ENCODE measurements at regions not wholly inside any gene's neighbourhood (a gene's known extent, or its start where the extent isn't known, plus 50 kb on each side); places are given as distances from the start of the nearest gene placed in this dataset.

DNA sequence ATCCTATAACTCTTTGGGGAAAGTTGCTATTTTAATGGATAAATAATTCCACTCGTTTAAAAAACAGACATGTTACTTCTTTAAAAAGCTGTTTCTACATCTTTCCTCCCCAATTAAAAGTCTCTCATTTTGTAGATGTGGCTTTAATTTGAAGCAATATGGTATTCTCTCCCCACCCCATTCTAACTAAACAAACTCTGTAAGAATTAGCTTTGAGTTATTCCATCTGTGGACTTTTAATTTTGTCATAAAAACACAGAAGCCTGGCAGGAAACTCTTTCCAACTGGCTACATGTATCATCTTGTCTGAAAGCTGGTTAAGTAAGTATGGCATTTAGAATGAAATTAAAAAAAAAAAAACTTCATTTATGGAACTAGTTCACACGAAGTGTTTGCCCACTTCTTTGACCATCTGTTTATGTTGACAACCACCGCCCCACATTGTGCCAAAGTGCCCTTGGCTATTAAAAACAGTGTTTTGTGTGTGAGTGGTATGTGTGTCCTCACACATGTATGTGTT lies 140.3 kb downstream of the NAA11 start:
- TF ChIP-seq CTCF (conservative IDR thresholded peaks at IDR 0.05; ENCODE audit: low read depth, low read length) (no peak), EZH2 (IDR thresholded peaks at IDR 0.05; ENCODE audit: low read length, unreplicated experiment) (no peak)

All from PC-3 (cell line).